ENCODE measurements at regions not wholly inside any gene's neighbourhood (a gene's known extent, or its start where the extent isn't known, plus 50 kb on each side); places are given as distances from the start of the nearest gene placed in this dataset.

- H3K4me2 ChIP-seq = no peak overlapping the region
- ChIA-PET POLR2A (no interaction called here), CTCF (no interaction called here)
- ATAC-seq (no peak), DNase-seq (ENCODE audit: low read depth in 1 of 2, low spot score in 1 of 2) (no peak), FAIRE-seq (no peak)
- TF ChIP-seq JUN (IDR thresholded peaks at IDR 0.05) = no peak
- no peak for TF ChIP-seq ZFP36 (IDR thresholded peaks at IDR 0.05; ENCODE audit: borderline replicate concordance, partially characterized antibody)
- TF ChIP-seq ZNF302 (CRISPR knock-in tag; IDR thresholded peaks at IDR 0.05) = no peak
- no peak for TF ChIP-seq RNF2 (IDR thresholded peaks at IDR 0.05; ENCODE audit: borderline replicate concordance, low read depth)
- TF ChIP-seq, protein P1, sequence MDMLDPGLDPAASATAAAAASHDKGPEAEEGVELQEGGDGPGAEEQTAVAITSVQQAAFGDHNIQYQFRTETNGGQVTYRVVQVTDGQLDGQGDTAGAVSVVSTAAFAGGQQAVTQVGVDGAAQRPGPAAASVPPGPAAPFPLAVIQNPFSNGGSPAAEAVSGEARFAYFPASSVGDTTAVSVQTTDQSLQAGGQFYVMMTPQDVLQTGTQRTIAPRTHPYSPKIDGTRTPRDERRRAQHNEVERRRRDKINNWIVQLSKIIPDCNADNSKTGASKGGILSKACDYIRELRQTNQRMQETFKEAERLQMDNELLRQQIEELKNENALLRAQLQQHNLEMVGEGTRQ (IDR thresholded peaks at IDR 0.05) = no peak
- no peak for TF ChIP-seq KDM5A (IDR thresholded peaks at IDR 0.05)
- TF ChIP-seq CBX2 (IDR thresholded peaks at IDR 0.05; ENCODE audit: borderline replicate concordance, low read depth) = no peak
- TF ChIP-seq, protein P2, sequence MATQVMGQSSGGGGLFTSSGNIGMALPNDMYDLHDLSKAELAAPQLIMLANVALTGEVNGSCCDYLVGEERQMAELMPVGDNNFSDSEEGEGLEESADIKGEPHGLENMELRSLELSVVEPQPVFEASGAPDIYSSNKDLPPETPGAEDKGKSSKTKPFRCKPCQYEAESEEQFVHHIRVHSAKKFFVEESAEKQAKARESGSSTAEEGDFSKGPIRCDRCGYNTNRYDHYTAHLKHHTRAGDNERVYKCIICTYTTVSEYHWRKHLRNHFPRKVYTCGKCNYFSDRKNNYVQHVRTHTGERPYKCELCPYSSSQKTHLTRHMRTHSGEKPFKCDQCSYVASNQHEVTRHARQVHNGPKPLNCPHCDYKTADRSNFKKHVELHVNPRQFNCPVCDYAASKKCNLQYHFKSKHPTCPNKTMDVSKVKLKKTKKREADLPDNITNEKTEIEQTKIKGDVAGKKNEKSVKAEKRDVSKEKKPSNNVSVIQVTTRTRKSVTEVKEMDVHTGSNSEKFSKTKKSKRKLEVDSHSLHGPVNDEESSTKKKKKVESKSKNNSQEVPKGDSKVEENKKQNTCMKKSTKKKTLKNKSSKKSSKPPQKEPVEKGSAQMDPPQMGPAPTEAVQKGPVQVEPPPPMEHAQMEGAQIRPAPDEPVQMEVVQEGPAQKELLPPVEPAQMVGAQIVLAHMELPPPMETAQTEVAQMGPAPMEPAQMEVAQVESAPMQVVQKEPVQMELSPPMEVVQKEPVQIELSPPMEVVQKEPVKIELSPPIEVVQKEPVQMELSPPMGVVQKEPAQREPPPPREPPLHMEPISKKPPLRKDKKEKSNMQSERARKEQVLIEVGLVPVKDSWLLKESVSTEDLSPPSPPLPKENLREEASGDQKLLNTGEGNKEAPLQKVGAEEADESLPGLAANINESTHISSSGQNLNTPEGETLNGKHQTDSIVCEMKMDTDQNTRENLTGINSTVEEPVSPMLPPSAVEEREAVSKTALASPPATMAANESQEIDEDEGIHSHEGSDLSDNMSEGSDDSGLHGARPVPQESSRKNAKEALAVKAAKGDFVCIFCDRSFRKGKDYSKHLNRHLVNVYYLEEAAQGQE (IDR thresholded peaks at IDR 0.05) = no peak
- TF ChIP-seq, protein P3, sequence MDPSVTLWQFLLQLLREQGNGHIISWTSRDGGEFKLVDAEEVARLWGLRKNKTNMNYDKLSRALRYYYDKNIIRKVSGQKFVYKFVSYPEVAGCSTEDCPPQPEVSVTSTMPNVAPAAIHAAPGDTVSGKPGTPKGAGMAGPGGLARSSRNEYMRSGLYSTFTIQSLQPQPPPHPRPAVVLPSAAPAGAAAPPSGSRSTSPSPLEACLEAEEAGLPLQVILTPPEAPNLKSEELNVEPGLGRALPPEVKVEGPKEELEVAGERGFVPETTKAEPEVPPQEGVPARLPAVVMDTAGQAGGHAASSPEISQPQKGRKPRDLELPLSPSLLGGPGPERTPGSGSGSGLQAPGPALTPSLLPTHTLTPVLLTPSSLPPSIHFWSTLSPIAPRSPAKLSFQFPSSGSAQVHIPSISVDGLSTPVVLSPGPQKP (IDR thresholded peaks at IDR 0.05; ENCODE audit: low read depth, low read length) = no peak
- TF ChIP-seq GATA3 (IDR thresholded peaks at IDR 0.05; ENCODE audit: borderline replicate concordance) = no peak
- no peak for TF ChIP-seq HOXA7 (CRISPR knock-in tag; IDR thresholded peaks at IDR 0.05)
- TF ChIP-seq, protein P4, sequence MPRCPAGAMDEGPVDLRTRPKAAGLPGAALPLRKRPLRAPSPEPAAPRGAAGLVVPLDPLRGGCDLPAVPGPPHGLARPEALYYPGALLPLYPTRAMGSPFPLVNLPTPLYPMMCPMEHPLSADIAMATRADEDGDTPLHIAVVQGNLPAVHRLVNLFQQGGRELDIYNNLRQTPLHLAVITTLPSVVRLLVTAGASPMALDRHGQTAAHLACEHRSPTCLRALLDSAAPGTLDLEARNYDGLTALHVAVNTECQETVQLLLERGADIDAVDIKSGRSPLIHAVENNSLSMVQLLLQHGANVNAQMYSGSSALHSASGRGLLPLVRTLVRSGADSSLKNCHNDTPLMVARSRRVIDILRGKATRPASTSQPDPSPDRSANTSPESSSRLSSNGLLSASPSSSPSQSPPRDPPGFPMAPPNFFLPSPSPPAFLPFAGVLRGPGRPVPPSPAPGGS (IDR thresholded peaks at IDR 0.05) = no peak
- no peak for TF ChIP-seq ZSCAN20 (CRISPR knock-in tag; IDR thresholded peaks at IDR 0.05)
- TF ChIP-seq POLR2A (IDR thresholded peaks at IDR 0.05; ENCODE audit: low read length) = no peak
- no peak for TF ChIP-seq SREBF2 (IDR thresholded peaks at IDR 0.05)
- no peak for TF ChIP-seq CEBPB (IDR thresholded peaks at IDR 0.05)
- TF ChIP-seq, protein P5, sequence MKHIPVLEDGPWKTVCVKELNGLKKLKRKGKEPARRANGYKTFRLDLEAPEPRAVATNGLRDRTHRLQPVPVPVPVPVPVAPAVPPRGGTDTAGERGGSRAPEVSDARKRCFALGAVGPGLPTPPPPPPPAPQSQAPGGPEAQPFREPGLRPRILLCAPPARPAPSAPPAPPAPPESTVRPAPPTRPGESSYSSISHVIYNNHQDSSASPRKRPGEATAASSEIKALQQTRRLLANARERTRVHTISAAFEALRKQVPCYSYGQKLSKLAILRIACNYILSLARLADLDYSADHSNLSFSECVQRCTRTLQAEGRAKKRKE (CRISPR knock-in tag; IDR thresholded peaks at IDR 0.05; ENCODE audit: low read depth) = no peak
- H3K4me1 ChIP-seq = no peaks in the 10 kb centered on the region
- H3K27ac ChIP-seq = no peak overlapping the region
- no peaks in the 10 kb centered on the region for H3K9me3 ChIP-seq
- no peak overlapping the region for H3K4me3 ChIP-seq
- WGBS (ENCODE audit: missing lambda C conversion rate) = 23% methylated on average over 2 of the region's 2 CpGs
Observed at GRCh38 chr21:34299168-34299539, 64.7 kb upstream of the KCNE2 start.

DNA sequence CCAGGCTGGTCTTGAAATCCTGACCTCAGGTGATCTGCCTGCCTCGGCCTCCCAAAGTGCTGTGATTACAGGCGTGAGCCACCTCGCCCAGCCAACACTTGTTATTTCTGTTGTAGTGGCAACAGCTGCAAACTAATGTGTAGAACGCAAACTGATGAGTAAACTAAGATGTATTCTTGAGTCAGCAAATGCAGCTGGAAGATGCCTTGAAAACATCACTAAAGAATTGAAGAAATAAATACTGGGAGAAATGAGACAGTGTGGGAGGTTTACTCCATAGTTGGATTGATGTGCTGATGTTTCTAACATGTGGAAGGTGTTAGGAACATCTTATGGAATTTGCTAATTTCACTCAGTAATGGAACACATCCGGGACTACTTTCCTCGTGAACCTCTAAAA, 61.3 kb upstream of the KCNE2 start:
- 9% methylated on average over 6 of the region's 6 CpGs for WGBS (ENCODE audit: missing lambda C conversion rate)
- POLR2A ChIA-PET = no interaction called here
- DNase-seq (ENCODE audit: low read depth in 1 of 2, low spot score in 1 of 2) (no peak), ATAC-seq (no peak), FAIRE-seq (no peak)
- H3K4me1 ChIP-seq = no peaks in the 10 kb centered on the region
- no peak overlapping the region for H3K4me2 ChIP-seq
- no peak overlapping the region for H3K4me3 ChIP-seq
- no peak overlapping the region for H3K27ac ChIP-seq
- no peaks in the 10 kb centered on the region for H3K9me3 ChIP-seq
- CTCF ChIA-PET = no interaction called here
- TF ChIP-seq ZNF302 (CRISPR knock-in tag; IDR thresholded peaks at IDR 0.05) (no peak), RAD21 (conservative IDR thresholded peaks at IDR 0.05 in 1 of 2, IDR thresholded peaks at IDR 0.05 in 1 of 2) (no peak), ESRRA (IDR thresholded peaks at IDR 0.05; ENCODE audit: borderline replicate concordance, low read length) (no peak), NPAS2 (CRISPR knock-in tag; IDR thresholded peaks at IDR 0.05; ENCODE audit: borderline replicate concordance) (no peak)
